ENCODE measurements at regions not wholly inside any gene's neighbourhood (a gene's known extent, or its start where the extent isn't known, plus 50 kb on each side); places are given as distances from the start of the nearest gene placed in this dataset.

DNA sequence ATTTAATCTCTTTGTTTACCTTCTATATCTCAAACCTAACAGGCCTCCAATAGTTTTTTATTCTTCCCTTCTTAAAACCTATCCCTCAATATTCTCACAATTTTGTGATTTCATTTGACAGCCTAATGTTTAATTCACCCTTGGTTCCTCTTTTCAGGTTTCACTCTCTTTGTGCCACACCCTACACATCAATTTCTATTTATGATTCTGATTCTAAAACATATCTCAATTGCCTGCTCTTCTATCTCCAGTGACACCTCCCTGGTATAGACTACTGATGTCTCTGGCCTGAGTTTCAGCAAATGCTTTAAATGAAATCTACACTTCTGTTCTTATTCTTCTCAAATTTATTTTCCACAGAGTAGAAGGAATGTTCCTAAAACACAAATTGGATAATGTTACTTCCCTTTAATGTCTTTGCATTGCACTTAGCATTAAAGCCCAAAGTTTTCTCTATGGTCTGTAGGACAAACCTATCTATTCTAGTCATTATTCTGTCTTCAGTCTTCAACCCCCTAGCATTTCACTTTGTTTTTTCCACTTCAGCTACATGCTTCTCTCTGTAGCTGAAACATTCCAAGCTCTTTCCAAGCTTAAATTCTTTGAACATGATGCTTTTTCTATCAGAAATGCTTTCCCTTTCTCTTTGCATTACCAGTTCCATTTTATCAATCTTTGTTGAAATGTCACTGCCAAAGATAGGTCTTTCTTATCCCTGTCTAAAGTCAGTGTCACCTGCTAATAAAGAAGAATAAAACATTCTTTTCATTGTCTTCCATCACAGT, 622.0 kb downstream of the CENPC start:
- no peak for DNase-seq

DNA sequence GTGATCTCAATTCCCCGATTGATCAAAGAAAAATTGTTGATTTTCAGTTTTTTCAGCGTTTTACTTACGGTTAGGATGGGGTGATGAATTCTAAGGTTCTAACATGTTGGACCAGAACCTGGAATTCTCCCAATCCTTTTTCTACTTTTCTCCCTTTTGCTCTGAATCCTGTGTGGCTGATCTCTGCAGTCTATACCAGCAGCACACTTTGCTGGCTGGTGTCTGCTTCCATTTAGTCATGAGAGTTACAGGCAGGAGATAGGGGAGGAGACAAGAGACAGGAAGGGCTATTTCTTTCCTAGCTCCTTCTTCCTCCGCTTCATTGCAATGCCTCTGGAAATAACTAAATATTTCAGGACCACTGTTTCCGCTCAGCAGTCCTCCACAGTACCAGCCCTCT, 623.9 kb downstream of the CENPC start:
- no peak for DNase-seq

GRCh38 chr4:66920514-66920913, 624.8 kb downstream of the CENPC start:
- DNase-seq: no peak

GRCh38 chr4:66911880-66912279, 633.4 kb downstream of the CENPC start:
- DNase-seq: no peak

DNA sequence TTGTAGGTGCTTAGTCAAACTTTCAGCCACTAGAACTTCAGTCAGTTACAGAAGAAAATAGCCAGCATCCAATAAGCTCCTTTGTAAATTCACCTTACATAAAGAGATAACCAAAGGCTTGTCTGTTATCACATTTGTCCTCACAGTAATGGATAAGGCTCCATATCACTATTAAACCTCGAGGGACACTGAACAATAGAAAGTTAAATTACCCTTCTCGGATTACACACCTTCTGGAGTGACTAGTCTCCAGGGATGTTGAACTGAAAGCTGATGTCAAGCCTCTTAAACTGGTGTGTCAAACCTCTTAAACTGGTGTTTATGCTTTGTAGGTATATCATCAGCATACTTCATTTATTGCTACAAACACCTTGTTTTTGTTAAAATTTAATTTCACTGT, 639.0 kb downstream of the CENPC start:
- no peak for DNase-seq

DNA sequence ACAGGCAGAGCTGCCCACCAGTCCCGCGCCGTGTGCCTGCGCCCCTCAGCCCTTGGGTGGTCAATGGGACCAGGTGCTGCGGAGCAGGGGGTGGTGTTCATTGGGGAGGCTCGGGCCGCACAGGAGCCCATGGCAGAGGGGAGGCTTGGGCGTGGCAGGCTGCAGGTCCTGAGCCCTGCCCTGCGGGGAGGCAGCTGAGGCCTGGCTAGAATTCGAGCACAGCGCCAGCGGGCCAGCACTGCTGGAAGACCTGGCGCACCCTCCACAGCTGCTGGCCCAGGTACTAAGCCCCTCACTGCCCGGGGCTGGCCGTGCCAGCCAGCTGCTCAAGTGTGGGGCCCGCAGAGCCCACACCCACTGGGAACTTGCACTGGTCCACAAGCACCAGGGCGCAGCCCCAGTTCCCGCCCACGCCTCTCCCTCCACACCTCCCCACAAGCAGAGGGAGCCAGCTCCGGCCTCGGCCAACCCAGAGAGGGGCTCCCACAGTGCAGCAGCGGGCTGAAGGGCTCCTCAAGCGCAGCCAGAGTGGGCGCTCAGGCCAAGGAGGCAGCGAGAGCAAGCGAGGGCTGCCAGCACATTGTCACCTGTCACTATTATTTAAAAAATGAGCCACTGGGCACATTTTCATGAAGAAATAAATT, 645.8 kb downstream of the CENPC start:
- DNase-seq: no peak

- DNase-seq: no peak
These were observed 651.5 kb downstream of the CENPC start for GRCh38 chr4:66893807-66894206.

- no peak for DNase-seq
These were observed 658.2 kb downstream of the CENPC start for GRCh38 chr4:66887061-66887460.

DNA sequence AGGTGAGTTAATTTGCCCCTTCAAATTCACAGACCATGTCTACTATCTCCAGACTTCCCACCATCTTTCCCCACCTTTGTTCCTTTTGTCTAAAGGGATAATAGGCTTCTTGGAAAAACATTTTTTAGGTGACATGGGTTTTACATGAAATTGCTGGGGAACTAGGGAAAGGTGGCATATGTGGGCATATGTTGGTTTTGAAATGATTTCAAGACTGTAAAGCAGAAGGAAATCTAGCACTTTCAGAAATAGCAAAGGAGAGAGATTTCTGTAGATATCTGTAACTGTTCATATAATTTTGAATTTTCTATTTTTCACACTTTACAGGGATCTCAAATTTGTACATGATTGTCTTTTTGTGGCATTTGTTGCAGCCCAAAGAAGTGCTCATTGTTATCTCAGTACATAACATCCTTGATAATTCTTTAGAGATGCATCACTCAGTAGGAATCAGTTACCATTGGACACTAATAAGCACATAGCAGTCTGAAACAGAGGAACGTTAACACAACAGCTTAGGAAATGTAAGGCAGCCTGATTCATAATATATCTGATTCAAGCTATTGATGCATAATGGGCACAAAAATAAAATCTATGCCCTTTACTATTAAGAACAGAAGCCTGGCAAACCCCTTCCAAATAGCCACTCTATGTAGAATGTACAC, 659.7 kb downstream of the CENPC start:
- DNase-seq: no peak

GRCh38 chr4:66876946-66877345, 668.4 kb downstream of the CENPC start:
- no peak for DNase-seq

DNA sequence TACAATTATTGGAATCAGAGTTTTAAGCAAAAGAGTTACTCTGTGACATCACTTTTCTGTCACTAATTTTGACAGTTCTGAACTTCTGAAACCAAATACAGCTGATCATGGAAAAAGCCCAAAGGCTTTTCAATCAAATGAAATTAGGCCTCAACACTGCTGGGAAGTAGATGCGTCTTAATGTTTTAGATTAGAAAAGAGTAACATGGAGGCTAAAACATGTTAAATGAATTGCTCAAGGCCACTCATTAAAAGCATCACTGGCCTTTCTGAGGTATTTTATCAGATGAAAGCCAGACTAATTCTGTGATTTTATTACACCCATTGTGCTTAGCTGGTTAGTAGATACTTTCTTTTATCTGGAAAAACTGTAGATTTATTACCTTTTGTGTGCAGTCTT, 672.6 kb downstream of the CENPC start:
- DNase-seq: no peak

DNA sequence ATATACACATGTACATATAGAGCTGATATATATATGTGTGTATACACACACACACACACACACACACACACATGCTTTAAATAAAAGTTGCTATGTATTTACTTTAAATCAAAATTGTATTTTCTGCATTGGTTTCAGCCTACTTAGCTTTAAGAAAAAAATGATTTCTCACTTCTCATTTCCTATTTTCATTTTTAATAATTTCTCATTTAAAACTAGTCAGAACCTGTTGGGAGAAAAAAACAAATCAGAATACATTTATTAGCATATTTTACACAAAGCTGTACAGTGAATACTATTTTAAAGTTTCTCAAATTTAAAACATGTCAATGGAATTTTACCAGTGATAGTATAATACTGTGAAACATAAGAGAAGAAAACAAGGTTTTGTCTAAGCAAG, 681.8 kb downstream of the CENPC start:
- DNase-seq: no peak

DNA sequence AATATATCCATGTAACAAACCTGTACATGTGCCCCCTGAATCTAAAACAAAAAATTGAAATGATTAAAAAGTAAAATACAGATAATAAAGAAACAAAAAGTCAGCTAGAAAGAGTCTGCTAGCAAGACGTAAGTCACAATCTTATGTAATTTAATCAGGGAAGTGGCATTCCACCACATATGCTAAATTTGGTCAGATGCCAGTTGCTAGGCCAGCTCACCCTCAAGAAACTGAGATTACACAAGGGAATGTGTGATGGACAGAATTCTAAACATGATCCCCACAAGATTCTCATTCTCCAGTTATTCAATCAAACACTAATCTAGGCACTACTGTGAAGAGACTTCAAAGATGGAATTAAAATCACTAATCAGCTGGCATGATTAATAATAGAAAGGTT, 689.3 kb downstream of the CENPC start:
- no peak for DNase-seq

GRCh38 chr4:66853845-66854244, 691.5 kb downstream of the CENPC start:
- no peak for DNase-seq

DNA sequence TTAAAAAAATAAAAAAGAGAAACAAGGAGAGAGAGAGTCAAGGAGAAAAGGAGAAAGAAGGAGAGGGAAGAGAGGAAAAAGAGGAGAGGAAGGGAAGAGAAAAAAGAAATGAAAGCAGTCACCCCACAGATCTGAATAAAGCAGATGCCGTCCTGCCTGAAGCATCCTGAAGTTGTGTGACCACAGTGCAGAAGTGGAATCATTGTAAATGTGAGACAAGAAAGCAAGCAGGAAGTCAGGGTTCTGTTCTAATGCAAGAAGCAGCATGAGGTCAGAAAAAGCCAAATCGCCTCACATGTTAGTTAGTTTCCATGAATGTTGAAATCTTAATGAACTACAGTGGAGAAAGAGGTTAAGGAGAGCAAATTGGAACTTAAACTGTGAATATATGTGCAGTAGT, 692.5 kb downstream of the CENPC start:
- no peak for DNase-seq

DNA sequence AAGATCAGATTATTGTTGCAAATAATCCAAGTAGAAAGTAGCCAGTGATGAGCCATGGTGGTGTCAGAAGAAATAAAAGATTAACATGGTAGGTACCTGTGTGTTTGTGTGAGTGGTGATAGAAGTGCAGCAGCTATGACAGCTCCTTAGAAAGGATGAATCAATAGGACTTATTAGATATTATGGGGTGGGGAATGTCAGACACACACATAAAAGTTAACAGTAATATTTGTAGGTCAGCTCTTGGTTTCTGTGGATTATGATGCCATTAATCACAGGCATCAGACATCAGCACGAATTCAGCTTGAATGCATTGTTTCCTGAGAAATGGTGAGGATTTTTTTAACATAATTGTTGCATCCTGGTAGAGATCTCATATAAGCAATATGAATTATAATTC, 695.7 kb downstream of the CENPC start:
- no peak for DNase-seq

DNA sequence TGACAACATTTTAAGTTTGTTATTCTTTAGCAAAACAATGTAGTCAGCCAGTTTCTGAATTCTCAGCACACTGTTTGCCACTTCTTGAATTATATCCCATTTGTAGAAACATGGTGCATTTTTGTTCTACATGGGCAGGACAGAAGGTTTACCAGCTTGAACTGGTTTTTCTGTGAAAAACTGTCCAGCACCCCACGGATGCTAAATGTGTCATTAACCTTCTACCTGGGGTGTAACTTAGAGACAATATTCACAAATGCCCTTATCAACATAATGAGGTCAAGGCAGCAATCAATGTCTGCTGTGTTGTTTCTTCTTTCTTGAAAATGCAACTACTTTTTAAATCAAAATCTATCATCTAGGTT, 702.6 kb downstream of the CENPC start:
- DNase-seq: no peak

- no peak for DNase-seq
These were observed 703.1 kb downstream of the CENPC start for GRCh38 chr4:66842026-66842723.

DNA sequence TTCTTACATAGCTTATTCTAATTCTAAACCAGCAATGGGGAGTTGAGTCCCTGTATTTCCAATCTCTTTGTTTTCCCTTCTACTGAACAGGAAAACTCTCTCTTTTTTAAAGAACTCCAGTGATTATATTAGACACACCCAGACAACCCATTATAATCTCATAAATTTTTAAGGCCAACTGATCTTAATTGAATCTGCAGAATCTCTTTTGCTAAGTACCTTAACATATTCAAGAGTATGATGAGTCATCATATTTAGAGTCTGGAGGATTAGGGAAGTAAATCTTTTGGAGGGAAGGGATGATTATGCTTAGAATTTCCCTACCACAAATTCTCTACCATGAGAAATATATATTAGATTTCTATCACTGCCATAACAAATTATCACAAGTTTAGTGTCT, 705.1 kb downstream of the CENPC start:
- no peak for DNase-seq

GRCh38 chr4:66837279-66837922, 707.9 kb downstream of the CENPC start:
- no peak for DNase-seq

- no peak for DNase-seq
These were observed 716.0 kb downstream of the CENPC start for GRCh38 chr4:66829310-66829709.

GRCh38 chr4:66820681-66821080, 724.6 kb downstream of the CENPC start:
- DNase-seq: no peak

DNA sequence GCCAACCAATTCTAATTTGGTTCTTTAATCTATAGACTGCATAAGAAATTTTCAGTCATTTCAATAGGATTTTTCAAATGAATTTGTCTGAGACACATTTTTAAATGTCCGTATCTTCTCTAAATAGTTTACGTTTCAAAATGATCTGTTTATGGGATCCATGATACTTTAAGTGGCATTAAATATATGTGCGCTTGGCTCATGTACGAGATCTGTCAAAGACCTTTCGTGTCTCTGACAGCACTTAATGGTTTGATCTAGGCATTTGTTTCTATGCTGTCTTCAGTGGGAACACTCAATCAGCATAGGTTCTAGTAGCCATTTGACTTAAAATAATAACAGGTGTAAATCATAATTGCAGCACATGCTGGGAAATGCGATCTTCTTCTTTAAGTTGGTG, 731.0 kb downstream of the CENPC start:
- DNase-seq: no peak

Data from activated T-cell treated with anti-CD3 and anti-CD28 coated beads, Interleukin-2, amount 50 U/mL, for 48 hours (primary cell).